A673 (cell line): ENCODE measurements at regions not wholly inside any gene's neighbourhood (a gene's known extent, or its start where the extent isn't known, plus 50 kb on each side); places are given as distances from the start of the nearest gene placed in this dataset.

Experiments
- EZH2 ChIP-seq: fragments of 200-600 bp; sonication (generic); IDR thresholded peaks from 2 replicates; pipeline ENCODE4 v1.6.1; 2017; ENCODE audit warnings: borderline replicate concordance, low read depth, mild to moderate bottlenecking, mixed read lengths, antibody characterized with exemption, low read length; ENCODE audit not compliant: poor library complexity, severe bottlenecking
- TF ChIP-seq, protein P1 (sequence below): fragments of 300-800, 200-600 bp; sonication (generic); conservative IDR thresholded peaks from 2 replicates; pipeline ENCODE4 v1.5.1; 2017; ENCODE audit warnings: low read depth, mild to moderate bottlenecking, antibody characterized with exemption, low read length, moderate library complexity, mixed read lengths

DNA sequence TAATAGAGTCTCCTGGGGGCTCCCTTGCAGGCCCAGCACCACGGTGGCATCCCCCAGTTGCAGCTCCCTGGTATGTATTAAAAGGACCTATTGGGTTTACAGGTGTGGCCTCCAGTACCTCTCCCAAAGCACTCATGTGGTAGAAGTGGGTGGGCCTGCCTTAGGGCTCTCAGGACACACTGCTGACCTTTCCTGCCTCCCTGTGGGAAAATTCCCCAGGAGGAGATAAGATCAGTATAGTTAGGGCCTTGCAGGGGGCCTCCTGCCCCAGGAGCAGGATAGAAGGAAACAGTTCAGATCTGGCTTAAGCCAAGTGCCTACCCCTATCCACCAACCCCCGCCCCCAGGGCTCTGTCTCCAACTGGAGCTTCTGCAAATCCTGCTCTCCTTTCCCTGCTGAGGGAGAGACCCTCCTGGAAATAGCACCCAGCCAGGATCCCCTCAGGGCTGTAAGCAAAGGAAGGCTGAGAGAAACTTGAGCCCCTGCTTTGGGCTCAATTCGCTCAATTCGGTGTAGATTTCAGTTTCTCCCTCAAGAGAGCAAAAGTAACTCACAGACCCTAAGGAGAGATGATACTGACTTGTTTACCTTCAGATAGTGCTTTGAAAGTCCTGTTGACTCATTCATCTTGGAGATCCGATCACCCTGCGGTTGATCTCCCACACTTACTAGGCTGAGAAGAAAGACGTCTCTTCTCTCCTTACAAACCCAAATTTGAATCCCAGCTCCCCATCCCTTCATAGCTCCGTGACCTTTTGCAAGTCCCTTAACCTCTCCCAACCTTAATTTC lies 130.6 kb downstream of the WDR11 start:
- TF ChIP-seq, protein P1, sequence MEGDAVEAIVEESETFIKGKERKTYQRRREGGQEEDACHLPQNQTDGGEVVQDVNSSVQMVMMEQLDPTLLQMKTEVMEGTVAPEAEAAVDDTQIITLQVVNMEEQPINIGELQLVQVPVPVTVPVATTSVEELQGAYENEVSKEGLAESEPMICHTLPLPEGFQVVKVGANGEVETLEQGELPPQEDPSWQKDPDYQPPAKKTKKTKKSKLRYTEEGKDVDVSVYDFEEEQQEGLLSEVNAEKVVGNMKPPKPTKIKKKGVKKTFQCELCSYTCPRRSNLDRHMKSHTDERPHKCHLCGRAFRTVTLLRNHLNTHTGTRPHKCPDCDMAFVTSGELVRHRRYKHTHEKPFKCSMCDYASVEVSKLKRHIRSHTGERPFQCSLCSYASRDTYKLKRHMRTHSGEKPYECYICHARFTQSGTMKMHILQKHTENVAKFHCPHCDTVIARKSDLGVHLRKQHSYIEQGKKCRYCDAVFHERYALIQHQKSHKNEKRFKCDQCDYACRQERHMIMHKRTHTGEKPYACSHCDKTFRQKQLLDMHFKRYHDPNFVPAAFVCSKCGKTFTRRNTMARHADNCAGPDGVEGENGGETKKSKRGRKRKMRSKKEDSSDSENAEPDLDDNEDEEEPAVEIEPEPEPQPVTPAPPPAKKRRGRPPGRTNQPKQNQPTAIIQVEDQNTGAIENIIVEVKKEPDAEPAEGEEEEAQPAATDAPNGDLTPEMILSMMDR = no peak
- no peak for TF ChIP-seq EZH2
